H1 (cell line): ENCODE measurements at regions not wholly inside any gene's neighbourhood (a gene's known extent, or its start where the extent isn't known, plus 50 kb on each side); places are given as distances from the start of the nearest gene placed in this dataset.

Source experiments
- CTCF ChIA-PET: fragments of 300-600 bp; sonication (Branson Sonifier 250); formaldehyde crosslinking; loops from one replicate; lab custom pipeline; 2021; ENCODE audit not compliant: partially characterized antibody; lab: Charles Lee
- POLR2A ChIA-PET: fragments of 300-600 bp; sonication (Branson Sonifier 250); formaldehyde crosslinking; loops from one replicate; lab custom pipeline; 2021; ENCODE audit warnings: inconsistent platforms; ENCODE audit not compliant: partially characterized antibody; lab: Charles Lee
- DNase-seq, 2 experiments: peaks; one replicate each; pipeline versions ENCODE4 v3.0.0 to v3.0.0-alpha.2; 2010 to 2022; ENCODE audit warnings: low spot score in 2 of 2, low read depth in 1 of 2, mixed read lengths in 1 of 2
- FAIRE-seq: peaks from 2 replicates; lab custom pipeline; 2011; peaks lifted over from hg19 to GRCh38; lab: Jason Lieb, UNC
- H2AFZ ChIP-seq: 2 replicates; pipeline ENCODE4 v1.8.1; 2012; ENCODE audit warnings: low read length, inconsistent platforms
- H2AK5ac ChIP-seq: 2 replicates; pipeline ENCODE4 v1.6.1; 2013; ENCODE audit warnings: low read depth, low read length
- H2BK120ac ChIP-seq: replicated peaks from 2 replicates; pipeline ENCODE3; 2013; ENCODE audit warnings: low read depth, low read length, inconsistent platforms
- H2BK12ac ChIP-seq: 2 replicates; pipeline ENCODE4 v1.6.1; 2013; ENCODE audit warnings: low read depth, low read length
- H2BK15ac ChIP-seq: 2 replicates; pipeline ENCODE4 v1.6.1; 2013; ENCODE audit warnings: low read length
- H2BK20ac ChIP-seq: 2 replicates; pipeline ENCODE4 v1.6.1; 2013; ENCODE audit warnings: low read length
- H2BK5ac ChIP-seq: 2 replicates; pipeline ENCODE4 v1.6.1; 2013; ENCODE audit warnings: low read depth, low read length
- H3K14ac ChIP-seq: 2 replicates; pipeline ENCODE4 v1.6.1; 2013; ENCODE audit warnings: inconsistent platforms; ENCODE audit not compliant: insufficient read length
- H3K18ac ChIP-seq: 2 replicates; pipeline ENCODE4 v1.6.1; 2013; ENCODE audit warnings: low read length; ENCODE audit errors: extremely low read depth
- H3K23ac ChIP-seq: 2 replicates; pipeline ENCODE4 v1.6.1; 2013; ENCODE audit warnings: inconsistent platforms; ENCODE audit not compliant: insufficient read length
- H3K23me2 ChIP-seq: 2 replicates; pipeline ENCODE4 v1.6.1; 2013; ENCODE audit warnings: low read depth, low read length
- H3K27ac ChIP-seq: 2 replicates; pipeline ENCODE4 v1.6.1; 2011; ENCODE audit warnings: low read depth, low read length, inconsistent platforms
- H3K27me3 ChIP-seq, 4 experiments: replicated peaks in 1 of 4; 1 replicate in 1 of 4; 2 replicates in 3 of 4; pipeline versions ENCODE4 v1.6.1 to v1.8.1; 2011 to 2013; ENCODE audit warnings: low read length in 3 of 4, mild to moderate bottlenecking in 3 of 4, inconsistent platforms in 2 of 4, mixed read lengths in 2 of 4, moderate library complexity in 1 of 4; ENCODE audit not compliant: control insufficient read depth in 3 of 4, insufficient read depth in 3 of 4; ENCODE audit errors: extremely low read depth in 1 of 4
- H3K36me3 ChIP-seq, 4 experiments: 2 replicates each; pipeline versions ENCODE4 v1.6.1 to v1.8.1; 2011 to 2013; ENCODE audit warnings: mild to moderate bottlenecking in 4 of 4, low read length in 3 of 4, moderate library complexity in 2 of 4, control low read depth in 1 of 4, inconsistent platforms in 1 of 4; ENCODE audit not compliant: insufficient read depth in 4 of 4, control insufficient read depth in 2 of 4
- H3K4ac ChIP-seq: replicated peaks from 2 replicates; pipeline ENCODE3; 2013; ENCODE audit warnings: low read length, low read depth, mixed read lengths, inconsistent platforms; ENCODE audit not compliant: insufficient read length
- H3K4me1 ChIP-seq, 4 experiments: replicated peaks in 1 of 4; 1 replicate in 1 of 4; 2 replicates in 3 of 4; pipeline versions ENCODE4 v1.6.1 to v1.8.1; 2011 to 2013; ENCODE audit warnings: low read length in 3 of 4, inconsistent platforms in 2 of 4, mixed read lengths in 1 of 4; ENCODE audit not compliant: insufficient read depth in 4 of 4, control insufficient read depth in 3 of 4
- H3K4me2 ChIP-seq, 2 experiments: 2 replicates each; pipeline versions ENCODE4 v1.6.1 to v1.8.1; 2011 to 2013; ENCODE audit warnings: low read depth in 2 of 2, low read length in 2 of 2, control low read depth in 1 of 2, inconsistent platforms in 1 of 2, mild to moderate bottlenecking in 1 of 2; ENCODE audit not compliant: insufficient read depth in 1 of 2
- H3K4me3 ChIP-seq, 4 experiments: fragments of 200-600, 300-600 bp in 1 of 4; sonication (generic), shearing (Covaris generic), sonication (Bioruptor Twin) in 1 of 4; 2 replicates each; pipeline versions ENCODE4 v1.5.1 to v1.8.1; 2011 to 2016; ENCODE audit warnings: low read length in 4 of 4, low read depth in 3 of 4, control low read depth in 2 of 4, inconsistent platforms in 2 of 4, mild to moderate bottlenecking in 2 of 4, mixed read lengths in 1 of 4, moderate library complexity in 1 of 4; ENCODE audit not compliant: insufficient read depth in 2 of 4; ENCODE audit errors: extremely low read depth in 1 of 4
- H3K56ac ChIP-seq: replicated peaks from 2 replicates; pipeline ENCODE3; 2013; ENCODE audit warnings: low read depth, mild to moderate bottlenecking, mixed read lengths, low read length, inconsistent platforms; ENCODE audit not compliant: insufficient read length
- H3K79me1 ChIP-seq: 2 replicates; pipeline ENCODE4 v1.6.1; 2013; ENCODE audit warnings: low read depth, low read length, control low read depth
- H3K79me2 ChIP-seq, 2 experiments: 2 replicates each; pipeline versions ENCODE4 v1.6.1 to v1.8.1; 2012 to 2013; ENCODE audit warnings: low read length in 2 of 2, mild to moderate bottlenecking in 2 of 2, inconsistent platforms in 1 of 2; ENCODE audit not compliant: insufficient read depth in 2 of 2, control insufficient read depth in 1 of 2
- H3K9ac ChIP-seq, 4 experiments: replicated peaks in 1 of 4; 1 replicate in 1 of 4; 2 replicates in 3 of 4; pipeline versions ENCODE4 v1.6.1 to v1.8.1; 2011 to 2013; ENCODE audit warnings: low read depth in 3 of 4, low read length in 3 of 4, control low read depth in 2 of 4, mild to moderate bottlenecking in 2 of 4, moderate library complexity in 2 of 4, inconsistent platforms in 1 of 4; ENCODE audit errors: extremely low read depth in 1 of 4
- H3K9me3 ChIP-seq, 2 experiments: 2 replicates each; pipeline versions ENCODE4 v1.6.1 to v1.8.1; 2012 to 2013; ENCODE audit warnings: mild to moderate bottlenecking in 2 of 2, moderate library complexity in 2 of 2, control low read depth in 1 of 2, inconsistent platforms in 1 of 2, low read depth in 1 of 2, low read length in 1 of 2, mixed read lengths in 1 of 2; ENCODE audit not compliant: insufficient read depth in 2 of 2
- H4K20me1 ChIP-seq, 2 experiments: replicated peaks in 1 of 2; 2 replicates each; pipeline versions ENCODE3 to v1.8.1; 2011 to 2013; ENCODE audit warnings: inconsistent platforms in 2 of 2, low read length in 2 of 2, mild to moderate bottlenecking in 1 of 2; ENCODE audit not compliant: insufficient read depth in 2 of 2, control insufficient read depth in 1 of 2
- H4K5ac ChIP-seq: 2 replicates; pipeline ENCODE4 v1.6.1; 2013; ENCODE audit warnings: low read length, low read depth, mixed read lengths, inconsistent platforms; ENCODE audit not compliant: insufficient read length
- H4K8ac ChIP-seq: 2 replicates; pipeline ENCODE4 v1.8.0; 2013; ENCODE audit warnings: mild to moderate bottlenecking, moderate library complexity, low read length, inconsistent platforms; ENCODE audit not compliant: insufficient read depth; ENCODE audit errors: extremely low read depth
- H4K91ac ChIP-seq: replicated peaks from 2 replicates; pipeline ENCODE3; 2013; ENCODE audit warnings: low read length, mixed read lengths, inconsistent platforms; ENCODE audit not compliant: insufficient read length
- EP300 ChIP-seq, 2 experiments: IDR thresholded peaks; 1 replicate in 1 of 2; 2 replicates in 1 of 2; pipeline ENCODE4 v1.6.1; 2011 to 2012; ENCODE audit warnings: low read depth in 2 of 2, low read length in 2 of 2, mild to moderate bottlenecking in 2 of 2, borderline replicate concordance in 1 of 2, inconsistent platforms in 1 of 2, moderate library complexity in 1 of 2
- JUN ChIP-seq: IDR thresholded peaks from 2 replicates; pipeline ENCODE4 v1.6.1; 2011; ENCODE audit warnings: low read depth, mild to moderate bottlenecking, improper control_type of control experiment, low read length
- KDM1A ChIP-seq: fragments of 200-600, 300-600 bp; sonication (generic); IDR thresholded peaks from 2 replicates; pipeline ENCODE4 v1.7.1; 2016; ENCODE audit warnings: mild to moderate bottlenecking, low read length, borderline replicate concordance
- KDM4A ChIP-seq: IDR thresholded peaks from one replicate; pipeline ENCODE4 v1.7.1; 2012; ENCODE audit warnings: low read depth, mild to moderate bottlenecking, moderate library complexity, low read length, inconsistent platforms; ENCODE audit not compliant: severe bottlenecking
- POU5F1 ChIP-seq: IDR thresholded peaks from 2 replicates; pipeline ENCODE4 v1.6.1; 2011; ENCODE audit warnings: low read depth, mild to moderate bottlenecking, low read length, moderate library complexity
- SAP30 ChIP-seq: fragments of 300-600 bp; sonication (generic); IDR thresholded peaks from 2 replicates; pipeline ENCODE4 v1.7.1; 2012; ENCODE audit warnings: low read length, moderate library complexity, mild to moderate bottlenecking, inconsistent platforms; ENCODE audit not compliant: insufficient read depth, insufficient replicate concordance
- SIX5 ChIP-seq: IDR thresholded peaks from 2 replicates; pipeline ENCODE4 v1.6.1; 2011; ENCODE audit warnings: mild to moderate bottlenecking, low read depth, low read length
- TAF7 ChIP-seq: optimal IDR thresholded peaks from 2 replicates; pipeline ENCODE3; 2011; ENCODE audit warnings: low read depth, mild to moderate bottlenecking, inconsistent platforms, low read length, moderate library complexity, borderline replicate concordance
- ZNF274 ChIP-seq: IDR thresholded peaks from 2 replicates; pipeline ENCODE4 v1.7.0; 2012; ENCODE audit warnings: low read length, borderline replicate concordance; ENCODE audit errors: extremely low read depth

GRCh38 chr4:45648846-45649245 is 475.0 kb downstream of the GABRG1 start:
- Histone ChIP-seq H3K23ac (no peak overlapping the region), H3K27me3 (no peaks in the 10 kb centered on the region), H3K18ac (no peak overlapping the region), H3K4me1 (no peaks in the 10 kb centered on the region), H2BK15ac (no peak overlapping the region), H4K20me1 (no peaks in the 10 kb centered on the region), H3K9me3 (no peaks in the 10 kb centered on the region), H3K4me3 (no peak overlapping the region), H2BK5ac (no peak overlapping the region), H2AFZ (no peak overlapping the region), H3K4ac (no peak overlapping the region), H4K8ac (no peak overlapping the region), H2BK12ac (no peak overlapping the region), H3K14ac (no peak overlapping the region), H2BK120ac (no peak overlapping the region), H3K23me2 (no peaks in the 10 kb centered on the region), H3K27ac (no peak overlapping the region), H2AK5ac (no peak overlapping the region), H3K36me3 (no peaks in the 10 kb centered on the region), H2BK20ac (no peak overlapping the region), H3K79me2 (no peaks in the 10 kb centered on the region), H4K5ac (no peak overlapping the region), H4K91ac (no peak overlapping the region), H3K4me2 (no peak overlapping the region), H3K9ac (no peak overlapping the region), H3K79me1 (no peaks in the 10 kb centered on the region), H3K56ac (no peak overlapping the region)
- no peak for FAIRE-seq
- ChIA-PET CTCF (no interaction called here), POLR2A (no interaction called here)
- DNase-seq, result no peak
- no peak for TF ChIP-seq EP300 (IDR thresholded peaks at IDR 0.05; ENCODE audit: borderline replicate concordance in 1 of 2, low read depth in 2 of 2, low read length in 2 of 2)
- no peak for TF ChIP-seq TAF7
- no peak for TF ChIP-seq KDM1A
- TF ChIP-seq JUN, result no peak
- no peak for TF ChIP-seq ZNF274
- no peak for TF ChIP-seq SAP30
- no peak for TF ChIP-seq POU5F1
- no peak for TF ChIP-seq SIX5
- no peak for TF ChIP-seq KDM4A
